ENCODE measurements at regions not wholly inside any gene's neighbourhood (a gene's known extent, or its start where the extent isn't known, plus 50 kb on each side); places are given as distances from the start of the nearest gene placed in this dataset.
"Not testable (repeated sequence)": the region's sequence is repeated elsewhere in the genome, so short reads cannot be mapped to it uniquely, and the experiment has no call there.

DNA sequence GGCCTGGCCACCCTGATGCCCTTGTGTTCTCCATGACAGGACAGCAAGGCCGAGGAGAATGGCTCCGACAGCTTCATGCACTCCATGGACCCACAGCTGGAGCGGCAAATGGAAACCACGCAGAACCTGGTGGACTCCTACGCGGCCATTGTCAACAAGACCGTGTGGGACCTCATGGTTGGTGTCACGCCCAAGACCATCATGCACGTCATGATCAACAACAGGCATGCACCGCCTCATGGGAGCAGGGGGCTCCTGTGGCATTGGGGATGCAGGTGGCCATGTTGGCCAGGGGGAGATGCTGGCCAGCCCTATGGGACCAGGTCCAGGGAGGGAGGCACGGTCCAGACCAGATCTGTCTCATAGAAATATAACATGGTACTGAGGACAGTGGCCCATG lies 62.9 kb downstream of the GOLGA8B start (continued):
- TF ChIP-seq, protein P1, sequence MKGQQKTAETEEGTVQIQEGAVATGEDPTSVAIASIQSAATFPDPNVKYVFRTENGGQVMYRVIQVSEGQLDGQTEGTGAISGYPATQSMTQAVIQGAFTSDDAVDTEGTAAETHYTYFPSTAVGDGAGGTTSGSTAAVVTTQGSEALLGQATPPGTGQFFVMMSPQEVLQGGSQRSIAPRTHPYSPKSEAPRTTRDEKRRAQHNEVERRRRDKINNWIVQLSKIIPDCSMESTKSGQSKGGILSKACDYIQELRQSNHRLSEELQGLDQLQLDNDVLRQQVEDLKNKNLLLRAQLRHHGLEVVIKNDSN (CRISPR knock-in tag; IDR thresholded peaks at IDR 0.05): no peak
- TF ChIP-seq, protein P2, sequence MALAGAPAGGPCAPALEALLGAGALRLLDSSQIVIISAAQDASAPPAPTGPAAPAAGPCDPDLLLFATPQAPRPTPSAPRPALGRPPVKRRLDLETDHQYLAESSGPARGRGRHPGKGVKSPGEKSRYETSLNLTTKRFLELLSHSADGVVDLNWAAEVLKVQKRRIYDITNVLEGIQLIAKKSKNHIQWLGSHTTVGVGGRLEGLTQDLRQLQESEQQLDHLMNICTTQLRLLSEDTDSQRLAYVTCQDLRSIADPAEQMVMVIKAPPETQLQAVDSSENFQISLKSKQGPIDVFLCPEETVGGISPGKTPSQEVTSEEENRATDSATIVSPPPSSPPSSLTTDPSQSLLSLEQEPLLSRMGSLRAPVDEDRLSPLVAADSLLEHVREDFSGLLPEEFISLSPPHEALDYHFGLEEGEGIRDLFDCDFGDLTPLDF (CRISPR knock-in tag; IDR thresholded peaks at IDR 0.05): no peak
- TF ChIP-seq, protein P3, sequence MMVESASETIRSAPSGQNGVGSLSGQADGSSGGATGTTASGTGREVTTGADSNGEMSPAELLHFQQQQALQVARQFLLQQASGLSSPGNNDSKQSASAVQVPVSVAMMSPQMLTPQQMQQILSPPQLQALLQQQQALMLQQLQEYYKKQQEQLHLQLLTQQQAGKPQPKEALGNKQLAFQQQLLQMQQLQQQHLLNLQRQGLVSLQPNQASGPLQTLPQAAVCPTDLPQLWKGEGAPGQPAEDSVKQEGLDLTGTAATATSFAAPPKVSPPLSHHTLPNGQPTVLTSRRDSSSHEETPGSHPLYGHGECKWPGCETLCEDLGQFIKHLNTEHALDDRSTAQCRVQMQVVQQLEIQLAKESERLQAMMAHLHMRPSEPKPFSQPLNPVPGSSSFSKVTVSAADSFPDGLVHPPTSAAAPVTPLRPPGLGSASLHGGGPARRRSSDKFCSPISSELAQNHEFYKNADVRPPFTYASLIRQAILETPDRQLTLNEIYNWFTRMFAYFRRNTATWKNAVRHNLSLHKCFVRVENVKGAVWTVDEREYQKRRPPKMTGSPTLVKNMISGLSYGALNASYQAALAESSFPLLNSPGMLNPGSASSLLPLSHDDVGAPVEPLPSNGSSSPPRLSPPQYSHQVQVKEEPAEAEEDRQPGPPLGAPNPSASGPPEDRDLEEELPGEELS (CRISPR knock-in tag; IDR thresholded peaks at IDR 0.05): no peak

DNA sequence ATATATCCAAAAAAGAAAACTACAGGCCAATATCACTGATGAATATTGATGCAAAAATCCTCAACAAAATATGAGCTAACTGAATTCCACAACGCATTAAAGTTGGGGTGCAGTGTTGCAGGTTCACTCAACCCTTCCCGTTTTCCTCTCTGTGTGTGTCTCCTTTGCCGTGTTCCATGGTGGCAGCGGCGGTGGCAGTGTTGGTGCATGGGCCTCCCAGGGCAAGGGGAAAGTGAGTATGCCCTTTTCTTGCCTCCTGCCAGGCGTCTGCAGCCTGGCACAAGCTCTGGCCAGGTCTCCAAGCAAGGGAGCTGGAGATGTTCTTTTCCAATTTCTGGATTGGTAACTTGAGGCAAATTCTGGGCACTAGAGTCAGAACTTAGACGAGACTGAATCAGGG lies 63.4 kb downstream of the GOLGA8B start:
- H3K27me3 Mint-ChIP-seq (ENCODE audit: low read depth); CTCF ChIA-PET; H3K4me1 Mint-ChIP-seq; ATAC-seq; H3K27ac Mint-ChIP-seq; H3K36me3 Mint-ChIP-seq; H3K9me3 Mint-ChIP-seq; POLR2A ChIA-PET; H3K4me3 Mint-ChIP-seq; DNase-seq (ENCODE audit: low spot score): not testable (repeated sequence)

DNA sequence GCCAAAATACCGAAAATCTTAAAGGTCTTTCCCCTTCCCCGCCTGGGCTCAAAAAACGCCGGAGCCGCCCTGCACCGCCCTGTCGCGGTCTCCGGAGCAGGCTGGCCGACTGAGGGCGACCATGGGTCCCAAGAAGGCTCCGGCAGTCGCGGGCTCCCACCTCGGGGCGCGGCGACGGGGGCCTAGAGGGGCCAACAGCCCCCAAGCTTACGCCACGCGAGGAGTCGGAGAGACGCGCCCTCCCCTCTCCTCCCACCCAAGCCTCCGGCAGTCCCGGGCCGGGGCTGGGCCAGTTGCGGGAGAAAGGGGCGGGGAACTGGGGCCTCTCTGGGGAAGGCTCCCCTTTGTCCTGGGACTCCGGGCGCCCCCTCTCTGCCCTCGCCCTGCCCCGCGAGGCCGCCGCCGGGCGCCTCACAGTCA lies 69.2 kb downstream of the GOLGA8B start:
- ATAC-seq: peak; percentile 74
- Mint-ChIP-seq H3K4me1 (peaks cover 6% of the 10 kb centered on the region; the same call in 1 of the 2 replicates), H3K4me3 (peak overlapping the region; percentile 70), H3K27me3 (ENCODE audit: low read depth) (peaks cover 57% of the 10 kb centered on the region), H3K36me3 (no peaks in the 10 kb centered on the region), H3K9me3 (no peaks in the 10 kb centered on the region), H3K27ac (no peak overlapping the region)
- peak; percentile 26 for DNase-seq (ENCODE audit: low spot score)
- CTCF ChIA-PET: interaction anchor here (1.1 kb wide), 1 partner anchor 147 kb away, joined by 3 read pairs; the partner anchor contains the start of gene LPCAT4
- POLR2A ChIA-PET: no interaction called here
- TF ChIP-seq, protein P4, sequence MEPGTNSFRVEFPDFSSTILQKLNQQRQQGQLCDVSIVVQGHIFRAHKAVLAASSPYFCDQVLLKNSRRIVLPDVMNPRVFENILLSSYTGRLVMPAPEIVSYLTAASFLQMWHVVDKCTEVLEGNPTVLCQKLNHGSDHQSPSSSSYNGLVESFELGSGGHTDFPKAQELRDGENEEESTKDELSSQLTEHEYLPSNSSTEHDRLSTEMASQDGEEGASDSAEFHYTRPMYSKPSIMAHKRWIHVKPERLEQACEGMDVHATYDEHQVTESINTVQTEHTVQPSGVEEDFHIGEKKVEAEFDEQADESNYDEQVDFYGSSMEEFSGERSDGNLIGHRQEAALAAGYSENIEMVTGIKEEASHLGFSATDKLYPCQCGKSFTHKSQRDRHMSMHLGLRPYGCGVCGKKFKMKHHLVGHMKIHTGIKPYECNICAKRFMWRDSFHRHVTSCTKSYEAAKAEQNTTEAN (CRISPR knock-in tag; IDR thresholded peaks at IDR 0.05): no peak
- TF ChIP-seq GABPB1 (CRISPR knock-in tag; IDR thresholded peaks at IDR 0.05): peak; percentile 19; the same call in 1 of the 2 replicates

DNA sequence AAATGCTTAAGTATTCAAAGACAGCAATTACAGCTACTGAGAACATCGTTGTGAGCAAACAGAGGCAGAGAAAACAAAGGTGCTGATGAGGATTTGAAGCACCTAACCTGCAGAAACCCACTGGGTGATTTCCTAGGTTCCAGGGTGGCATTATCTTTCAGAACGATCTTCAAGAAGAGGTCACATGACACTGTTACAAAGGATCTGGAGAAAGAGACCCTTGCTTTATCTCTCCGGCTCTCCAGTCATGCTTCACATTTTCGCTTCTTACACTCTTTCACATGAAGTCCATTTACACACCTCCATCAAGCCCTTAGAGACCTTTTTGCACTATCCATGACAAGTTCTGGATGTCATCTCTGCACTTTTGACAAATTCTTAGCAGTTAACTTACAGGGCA lies 70.8 kb downstream of the GOLGA8B start:
- Mint-ChIP-seq H3K4me1 (peaks cover 6% of the 10 kb centered on the region; the same call in 1 of the 2 replicates), H3K9me3 (no peaks in the 10 kb centered on the region), H3K27ac (no peak overlapping the region), H3K36me3 (no peaks in the 10 kb centered on the region), H3K4me3 (peak overlapping the region; percentile 49), H3K27me3 (ENCODE audit: low read depth) (peaks cover 57% of the 10 kb centered on the region)
- CTCF ChIA-PET: no interaction called here
- POLR2A ChIA-PET: no interaction called here
- no peak for ATAC-seq
- no peak for DNase-seq (ENCODE audit: low spot score)
- TF ChIP-seq, protein P5, sequence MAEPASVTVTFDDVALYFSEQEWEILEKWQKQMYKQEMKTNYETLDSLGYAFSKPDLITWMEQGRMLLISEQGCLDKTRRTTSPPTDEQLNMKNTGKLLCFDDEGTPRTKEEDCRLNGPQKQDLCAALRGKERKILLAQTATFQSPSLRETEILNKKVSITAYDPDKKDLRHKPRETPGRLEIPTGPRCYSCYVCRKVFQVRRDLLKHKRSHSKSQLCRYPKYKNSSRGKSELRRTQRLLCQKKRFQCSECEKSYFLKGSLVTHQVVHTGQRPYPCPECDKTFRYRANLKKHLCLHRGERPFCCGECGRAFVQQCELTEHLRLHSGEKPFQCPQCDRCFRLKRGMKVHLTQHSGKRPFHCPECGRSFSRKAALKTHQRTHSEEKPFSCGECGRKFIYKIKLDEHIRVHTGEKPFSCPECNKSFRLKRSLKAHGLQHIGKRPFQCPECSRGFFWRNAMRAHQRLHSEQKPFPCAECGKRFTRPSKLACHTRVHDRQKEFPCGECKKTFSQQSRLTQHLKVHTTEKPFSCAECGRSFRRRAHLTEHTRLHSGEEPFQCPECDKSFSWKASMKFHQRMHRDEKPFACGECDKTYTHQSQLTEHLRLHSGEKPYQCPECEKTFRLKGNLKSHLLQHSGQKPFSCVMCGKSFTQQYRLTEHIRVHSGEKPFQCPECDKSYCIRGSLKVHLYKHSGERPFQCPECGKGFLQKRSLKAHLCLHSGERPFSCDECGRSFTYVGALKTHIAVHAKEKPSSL (CRISPR knock-in tag; conservative IDR thresholded peaks at IDR 0.05): no peak
- TF ChIP-seq, protein P6, sequence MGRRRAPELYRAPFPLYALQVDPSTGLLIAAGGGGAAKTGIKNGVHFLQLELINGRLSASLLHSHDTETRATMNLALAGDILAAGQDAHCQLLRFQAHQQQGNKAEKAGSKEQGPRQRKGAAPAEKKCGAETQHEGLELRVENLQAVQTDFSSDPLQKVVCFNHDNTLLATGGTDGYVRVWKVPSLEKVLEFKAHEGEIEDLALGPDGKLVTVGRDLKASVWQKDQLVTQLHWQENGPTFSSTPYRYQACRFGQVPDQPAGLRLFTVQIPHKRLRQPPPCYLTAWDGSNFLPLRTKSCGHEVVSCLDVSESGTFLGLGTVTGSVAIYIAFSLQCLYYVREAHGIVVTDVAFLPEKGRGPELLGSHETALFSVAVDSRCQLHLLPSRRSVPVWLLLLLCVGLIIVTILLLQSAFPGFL (CRISPR knock-in tag; IDR thresholded peaks at IDR 0.05; ENCODE audit: borderline replicate concordance): no peak
- TF ChIP-seq SMAD4 (CRISPR knock-in tag; IDR thresholded peaks at IDR 0.05) (no peak), NFE2L1 (CRISPR knock-in tag; IDR thresholded peaks at IDR 0.05) (no peak), ETV6 (CRISPR knock-in tag; IDR thresholded peaks at IDR 0.05) (no peak)
- TF ChIP-seq, protein P7, sequence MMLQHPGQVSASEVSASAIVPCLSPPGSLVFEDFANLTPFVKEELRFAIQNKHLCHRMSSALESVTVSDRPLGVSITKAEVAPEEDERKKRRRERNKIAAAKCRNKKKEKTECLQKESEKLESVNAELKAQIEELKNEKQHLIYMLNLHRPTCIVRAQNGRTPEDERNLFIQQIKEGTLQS (CRISPR knock-in tag; conservative IDR thresholded peaks at IDR 0.05): no peak
- TF ChIP-seq, protein P4 (CRISPR knock-in tag; IDR thresholded peaks at IDR 0.05): no peak
- TF ChIP-seq, protein P8, sequence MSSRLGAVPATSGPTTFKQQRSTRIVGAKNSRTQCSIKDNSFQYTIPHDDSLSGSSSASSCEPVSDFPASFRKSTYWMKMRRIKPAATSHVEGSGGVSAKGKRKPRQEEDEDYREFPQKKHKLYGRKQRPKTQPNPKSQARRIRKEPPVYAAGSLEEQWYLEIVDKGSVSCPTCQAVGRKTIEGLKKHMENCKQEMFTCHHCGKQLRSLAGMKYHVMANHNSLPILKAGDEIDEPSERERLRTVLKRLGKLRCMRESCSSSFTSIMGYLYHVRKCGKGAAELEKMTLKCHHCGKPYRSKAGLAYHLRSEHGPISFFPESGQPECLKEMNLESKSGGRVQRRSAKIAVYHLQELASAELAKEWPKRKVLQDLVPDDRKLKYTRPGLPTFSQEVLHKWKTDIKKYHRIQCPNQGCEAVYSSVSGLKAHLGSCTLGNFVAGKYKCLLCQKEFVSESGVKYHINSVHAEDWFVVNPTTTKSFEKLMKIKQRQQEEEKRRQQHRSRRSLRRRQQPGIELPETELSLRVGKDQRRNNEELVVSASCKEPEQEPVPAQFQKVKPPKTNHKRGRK (CRISPR knock-in tag; IDR thresholded peaks at IDR 0.05; ENCODE audit: borderline replicate concordance): no peak

Data from WTC11 (cell line).